HCT116 (cell line): ENCODE measurements at regions not wholly inside any gene's neighbourhood (a gene's known extent, or its start where the extent isn't known, plus 50 kb on each side); places are given as distances from the start of the nearest gene placed in this dataset.

ENCODE experiments used
- ATAC-seq: fragments of 200-7000 bp; cut with Tn5 transposase; 2 replicates; pipeline ENCODE4 v1.9.1; 2020; ENCODE audit warnings: mild to moderate bottlenecking, moderate library complexity
- BruUV-seq: library from RNA; stranded (reverse); fragments of 400-500 nt; replicated peaks from 2 replicates; lab custom pipeline; 2021; lab: Mats Ljungman, UMichigan
- CTCF ChIA-PET: fragments of 300-600 bp; sonication (Branson Sonifier 250); formaldehyde crosslinking; loops from one replicate; lab custom pipeline; 2021; ENCODE audit warnings: antibody characterized with exemption; lab: Charles Lee
- POLR2A ChIA-PET: fragments of 300-600, 350-600 bp; sonication (Branson Sonifier 250); formaldehyde crosslinking; loops from one replicate; lab custom pipeline; 2021; ENCODE audit warnings: antibody characterized with exemption; lab: Charles Lee
- RAD21 ChIA-PET, 2 experiments: fragments of 300-600 bp; sonication (Branson Sonifier 250); formaldehyde crosslinking; loops; one replicate each; lab custom pipeline; 2023; ENCODE audit warnings: low total read pairs in 2 of 2; ENCODE audit not compliant: uncharacterized antibody in 2 of 2, unreplicated experiment in 2 of 2, low non-redundant PET in 1 of 2; lab: Charles Lee
- DNase-seq: peaks from one replicate; pipeline ENCODE4 v3.0.0-alpha.2; 2010; ENCODE audit warnings: low read depth, low spot score
- H2AFZ ChIP-seq: fragments of 200-600 bp; shearing (Covaris generic), sonication (generic); 2 replicates; pipeline ENCODE4 v1.6.1; 2017; ENCODE audit warnings: low read depth, mixed run types, mixed read lengths, antibody characterized with exemption, low read length; ENCODE audit not compliant: poor library complexity, severe bottlenecking
- H3K27ac ChIP-seq: 2 replicates; pipeline ENCODE4 v1.5.1; 2012; ENCODE audit warnings: low read depth, low read length
- H3K27me3 ChIP-seq: fragments of 200-600 bp; sonication (generic); 2 replicates; pipeline ENCODE4 v1.6.1; 2016; ENCODE audit warnings: mixed run types, low read length, mixed read lengths; ENCODE audit not compliant: insufficient read depth
- H3K36me3 ChIP-seq, 2 experiments: fragments of 200-500 bp in 1 of 2; fragments of 200-600 bp in 1 of 2; sonication (Bioruptor generic) in 1 of 2; sonication (generic) in 1 of 2; 2 replicates each; pipeline versions ENCODE4 v1.5.1 to v1.6.1; 2014 to 2016; ENCODE audit warnings: low read length in 2 of 2, inconsistent platforms in 1 of 2, mixed read lengths in 1 of 2, mixed run types in 1 of 2; ENCODE audit not compliant: insufficient read depth in 2 of 2, control insufficient read depth in 1 of 2
- H3K4me1 ChIP-seq, 2 experiments: fragments of 200-600 bp in 1 of 2; sonication (generic) in 1 of 2; 2 replicates each; pipeline versions ENCODE4 v1.5.1 to v1.6.1; 2012 to 2017; ENCODE audit warnings: low read length in 2 of 2, inconsistent platforms in 1 of 2, mild to moderate bottlenecking in 1 of 2, mixed read lengths in 1 of 2, mixed run types in 1 of 2, moderate library complexity in 1 of 2; ENCODE audit not compliant: insufficient read depth in 2 of 2, control insufficient read depth in 1 of 2
- H3K4me2 ChIP-seq: fragments of 200-600 bp; sonication (generic); 2 replicates; pipeline ENCODE4 v1.6.1; 2017; ENCODE audit warnings: mixed run types, low read length, mixed read lengths
- H3K4me3 ChIP-seq, 2 experiments: fragments of 200-600 bp in 1 of 2; sonication (generic) in 1 of 2; replicated peaks in 1 of 2; 2 replicates each; pipeline ENCODE4 v1.5.1; 2011 to 2016; ENCODE audit warnings: low read length in 2 of 2, control low read depth in 1 of 2, low read depth in 1 of 2, mild to moderate bottlenecking in 1 of 2, mixed read lengths in 1 of 2, mixed run types in 1 of 2
- H3K79me2 ChIP-seq: fragments of 200-600 bp; sonication (generic); 2 replicates; pipeline ENCODE4 v1.6.1; 2017; ENCODE audit warnings: mild to moderate bottlenecking, mixed run types, low read length, moderate library complexity, mixed read lengths; ENCODE audit not compliant: insufficient read depth
- H3K9ac ChIP-seq: fragments of 200-600 bp; sonication (generic); 2 replicates; pipeline ENCODE4 v1.6.1; 2016; ENCODE audit warnings: low read length, mixed read lengths
- H3K9me2 ChIP-seq: fragments of 200-600 bp; sonication (generic), shearing (Covaris generic); 2 replicates; pipeline ENCODE4 v1.6.1; 2017; ENCODE audit warnings: mixed run types, mild to moderate bottlenecking, moderate library complexity; ENCODE audit not compliant: insufficient read depth
- H3K9me3 ChIP-seq, 2 experiments: fragments of 200-500 bp in 1 of 2; fragments of 200-600 bp in 1 of 2; sonication (Bioruptor generic) in 1 of 2; sonication (generic) in 1 of 2; 2 replicates each; pipeline ENCODE4 v1.6.1; 2014 to 2017; ENCODE audit warnings: low read length in 2 of 2, mixed read lengths in 2 of 2, inconsistent platforms in 1 of 2, low read depth in 1 of 2, mild to moderate bottlenecking in 1 of 2, mixed run types in 1 of 2, moderate library complexity in 1 of 2; ENCODE audit not compliant: control insufficient read depth in 1 of 2, insufficient read depth in 1 of 2
- H4K20me1 ChIP-seq: fragments of 200-600 bp; sonication (generic), shearing (Covaris generic); 2 replicates; pipeline ENCODE4 v1.6.1; 2017; ENCODE audit warnings: mixed run types, mild to moderate bottlenecking, moderate library complexity; ENCODE audit not compliant: insufficient read depth
- CEBPB ChIP-seq: IDR thresholded peaks from 2 replicates; pipeline ENCODE4 v1.6.1; 2012; ENCODE audit warnings: low read depth
- EGR1 ChIP-seq: IDR thresholded peaks from 2 replicates; pipeline ENCODE4 v1.6.1; 2012; ENCODE audit warnings: low read depth
- EZH2 ChIP-seq: fragments of 200-600 bp; sonication (generic); IDR thresholded peaks from 2 replicates; pipeline ENCODE4 v1.6.1; 2017; ENCODE audit warnings: antibody characterized with exemption, mixed run types
- EZH2phosphoT487 ChIP-seq: fragments of 200-600 bp; IDR thresholded peaks from 2 replicates; pipeline ENCODE4 v1.6.1; 2018; ENCODE audit warnings: antibody characterized with exemption, borderline replicate concordance
- POLR2A ChIP-seq: IDR thresholded peaks from 2 replicates; pipeline ENCODE4 v1.7.0; 2011; ENCODE audit warnings: borderline replicate concordance; ENCODE audit not compliant: insufficient read depth, insufficient read length; ENCODE audit errors: extremely low read depth
- POLR2AphosphoS5 ChIP-seq: IDR thresholded peaks from 2 replicates; pipeline ENCODE4 v1.6.1; 2011; ENCODE audit warnings: mild to moderate bottlenecking, low read depth, low read length, moderate library complexity
- SIN3A ChIP-seq: IDR thresholded peaks from 2 replicates; pipeline ENCODE4 v1.6.1; 2012; ENCODE audit warnings: low read depth
- SP1 ChIP-seq: IDR thresholded peaks from 2 replicates; pipeline ENCODE4 v1.6.1; 2012; ENCODE audit warnings: low read depth
- SRF ChIP-seq: IDR thresholded peaks from 2 replicates; pipeline ENCODE4 v1.6.1; 2012; ENCODE audit warnings: low read depth
- TCF7L2 ChIP-seq: IDR thresholded peaks from 2 replicates; pipeline ENCODE4 v1.7.0; 2011; ENCODE audit warnings: borderline replicate concordance, inconsistent platforms; ENCODE audit not compliant: insufficient read depth, insufficient read length; ENCODE audit errors: extremely low read depth
- YY1 ChIP-seq: IDR thresholded peaks from 2 replicates; pipeline ENCODE4 v1.6.1; 2011; ENCODE audit warnings: low read length, low read depth, moderate library complexity, mild to moderate bottlenecking; ENCODE audit not compliant: insufficient replicate concordance; ENCODE audit errors: extremely low read depth
- ZFX ChIP-seq: fragments of 450-650 bp; IDR thresholded peaks from 2 replicates; pipeline ENCODE4 v1.6.1; 2017
- ZNF274 ChIP-seq: fragments of 200-500 bp; sonication (Bioruptor generic); IDR thresholded peaks from 2 replicates; pipeline ENCODE4 v1.6.1; 2014; ENCODE audit warnings: mild to moderate bottlenecking, low read depth, low read length, inconsistent platforms
- intact Hi-C: fragments of 100-400 bp; cut with micrococcal nuclease; formaldehyde crosslinking; loops from 2 replicates; pipeline ENCODE4 v1.10.0; 2022
- TF ChIP-seq, protein P1 (sequence below): IDR thresholded peaks from 2 replicates; pipeline ENCODE4 v1.6.1; 2011; ENCODE audit warnings: mild to moderate bottlenecking, low read length, moderate library complexity; ENCODE audit not compliant: insufficient replicate concordance; ENCODE audit errors: extremely low read depth
- TF ChIP-seq, protein P2 (sequence below): IDR thresholded peaks from 2 replicates; pipeline ENCODE4 v1.6.1; 2012
- TF ChIP-seq, protein P3 (sequence below), 3 experiments: fragments of 200-600 bp in 1 of 3; sonication (generic) in 1 of 3; IDR thresholded peaks in 2 of 3; conservative IDR thresholded peaks in 1 of 3; 2 replicates each; pipeline ENCODE4 v1.5.1; 2012 to 2017; ENCODE audit warnings: low read depth in 2 of 3, low read length in 2 of 3, antibody characterized with exemption in 1 of 3, borderline replicate concordance in 1 of 3, control low read depth in 1 of 3, mild to moderate bottlenecking in 1 of 3, mixed read lengths in 1 of 3, mixed run types in 1 of 3, moderate library complexity in 1 of 3; ENCODE audit not compliant: insufficient read depth in 1 of 3

DNA sequence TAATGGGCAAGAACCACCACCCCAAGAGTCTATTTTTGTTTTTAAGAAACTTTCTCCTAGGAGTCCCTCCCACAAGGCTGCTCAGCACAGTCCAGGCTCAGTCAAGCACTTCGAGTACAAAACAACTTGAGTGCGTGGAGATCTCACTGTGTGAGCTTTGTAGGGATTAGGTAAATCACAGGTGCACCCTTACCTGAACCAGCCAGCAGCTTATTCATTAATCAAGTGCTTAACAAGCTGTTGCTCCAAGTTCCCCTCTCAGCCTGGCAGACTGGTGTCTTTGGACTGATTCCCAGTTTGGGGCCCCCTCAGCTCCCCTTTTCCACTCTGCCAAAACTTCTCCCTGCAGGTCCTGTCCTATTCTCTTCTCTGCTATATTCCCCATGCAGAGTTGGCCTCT, 133.1 kb downstream of the LY86 start:
- Histone ChIP-seq H3K9me2 (no peaks in the 10 kb centered on the region), H2AFZ (no peak overlapping the region), H3K4me3 (no peak overlapping the region), H3K9me3 (no peaks in the 10 kb centered on the region), H3K4me1 (peaks cover 0 to 20% of the 10 kb centered on the region in 2 experiments; a peak in 2 of 4 replicates), H4K20me1 (no peaks in the 10 kb centered on the region), H3K4me2 (no peak overlapping the region), H3K27ac (no peak overlapping the region), H3K9ac (no peak overlapping the region), H3K79me2 (no peaks in the 10 kb centered on the region), H3K36me3 (no peaks in the 10 kb centered on the region), H3K27me3 (no peaks in the 10 kb centered on the region)
- TF ChIP-seq CEBPB = no peak
- TF ChIP-seq SP1 = no peak
- ATAC-seq (no peak), DNase-seq (no peak)
- no TSS peak for BruUV-seq
- ChIA-PET RAD21 (no interaction called here), CTCF (interaction anchor here (0.8 to 3.5 kb wide), 4 partner anchors 9 to 521 kb away, joined by 3 to 11 read pairs (median 3); no protein-coding TSS in a partner anchor), POLR2A (no interaction called here)
- intact Hi-C loops = loop anchor here (10.0 kb wide), 1 partner anchor 893 kb away; no protein-coding TSS in a partner anchor

DNA sequence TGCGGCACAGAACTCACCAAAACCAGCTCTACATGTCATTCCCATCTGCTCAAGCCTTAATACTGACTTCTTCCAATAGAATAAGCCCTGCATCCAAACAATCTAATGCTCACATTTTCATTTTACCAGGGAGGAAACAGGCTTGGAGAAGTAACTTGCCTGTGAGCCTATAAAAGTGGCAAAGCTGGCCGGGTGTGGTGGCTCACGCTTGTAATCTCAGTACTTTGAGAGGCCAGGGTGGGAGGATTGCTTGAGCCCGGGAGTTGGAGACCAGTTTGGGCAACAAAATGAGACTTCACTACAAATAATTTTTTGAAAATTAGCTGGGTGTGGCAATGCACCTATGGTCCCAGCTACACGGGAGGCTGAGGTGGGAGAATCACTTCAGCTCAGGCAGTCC, 133.7 kb downstream of the LY86 start:
- Histone ChIP-seq H3K4me3 (no peak overlapping the region), H3K36me3 (no peaks in the 10 kb centered on the region), H2AFZ (no peak overlapping the region), H3K4me1 (peaks cover 0 to 20% of the 10 kb centered on the region in 2 experiments; a peak in 2 of 4 replicates), H3K27ac (no peak overlapping the region), H3K79me2 (no peaks in the 10 kb centered on the region), H3K9me2 (no peaks in the 10 kb centered on the region), H3K9me3 (no peaks in the 10 kb centered on the region), H3K9ac (no peak overlapping the region), H3K27me3 (no peaks in the 10 kb centered on the region), H3K4me2 (no peak overlapping the region), H4K20me1 (no peaks in the 10 kb centered on the region)
- DNase-seq (no peak), ATAC-seq (no peak)
- ChIA-PET CTCF (interaction anchor here (0.7 to 3.5 kb wide), 4 partner anchors 8 to 520 kb away, joined by 3 to 11 read pairs (median 4); no protein-coding TSS in a partner anchor), RAD21 (interaction anchor here (0.6 to 0.7 kb wide), 2 partner anchors 30 to 527 kb away, joined by 3 read pairs; no protein-coding TSS in a partner anchor), POLR2A (interaction anchor here (0.7 kb wide), 2 partner anchors 272 to 513 kb away, joined by 3 read pairs; no protein-coding TSS in a partner anchor)
- BruUV-seq = no TSS peak
- intact Hi-C loops = loop anchor here (10.0 kb wide), 1 partner anchor 893 kb away; no protein-coding TSS in a partner anchor
- TF ChIP-seq ZNF274 (no peak), EZH2phosphoT487 (no peak), POLR2A (no peak), ZFX (no peak), YY1 (no peak), TCF7L2 (no peak), SRF (no peak), EGR1 (no peak), SIN3A (no peak), EZH2 (no peak), POLR2AphosphoS5 (no peak), CEBPB (no peak)
- TF ChIP-seq, protein P1, sequence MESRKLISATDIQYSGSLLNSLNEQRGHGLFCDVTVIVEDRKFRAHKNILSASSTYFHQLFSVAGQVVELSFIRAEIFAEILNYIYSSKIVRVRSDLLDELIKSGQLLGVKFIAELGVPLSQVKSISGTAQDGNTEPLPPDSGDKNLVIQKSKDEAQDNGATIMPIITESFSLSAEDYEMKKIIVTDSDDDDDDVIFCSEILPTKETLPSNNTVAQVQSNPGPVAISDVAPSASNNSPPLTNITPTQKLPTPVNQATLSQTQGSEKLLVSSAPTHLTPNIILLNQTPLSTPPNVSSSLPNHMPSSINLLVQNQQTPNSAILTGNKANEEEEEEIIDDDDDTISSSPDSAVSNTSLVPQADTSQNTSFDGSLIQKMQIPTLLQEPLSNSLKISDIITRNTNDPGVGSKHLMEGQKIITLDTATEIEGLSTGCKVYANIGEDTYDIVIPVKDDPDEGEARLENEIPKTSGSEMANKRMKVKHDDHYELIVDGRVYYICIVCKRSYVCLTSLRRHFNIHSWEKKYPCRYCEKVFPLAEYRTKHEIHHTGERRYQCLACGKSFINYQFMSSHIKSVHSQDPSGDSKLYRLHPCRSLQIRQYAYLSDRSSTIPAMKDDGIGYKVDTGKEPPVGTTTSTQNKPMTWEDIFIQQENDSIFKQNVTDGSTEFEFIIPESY = no peak
- TF ChIP-seq, protein P2, sequence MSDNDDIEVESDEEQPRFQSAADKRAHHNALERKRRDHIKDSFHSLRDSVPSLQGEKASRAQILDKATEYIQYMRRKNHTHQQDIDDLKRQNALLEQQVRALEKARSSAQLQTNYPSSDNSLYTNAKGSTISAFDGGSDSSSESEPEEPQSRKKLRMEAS = no peak
- TF ChIP-seq, protein P3, sequence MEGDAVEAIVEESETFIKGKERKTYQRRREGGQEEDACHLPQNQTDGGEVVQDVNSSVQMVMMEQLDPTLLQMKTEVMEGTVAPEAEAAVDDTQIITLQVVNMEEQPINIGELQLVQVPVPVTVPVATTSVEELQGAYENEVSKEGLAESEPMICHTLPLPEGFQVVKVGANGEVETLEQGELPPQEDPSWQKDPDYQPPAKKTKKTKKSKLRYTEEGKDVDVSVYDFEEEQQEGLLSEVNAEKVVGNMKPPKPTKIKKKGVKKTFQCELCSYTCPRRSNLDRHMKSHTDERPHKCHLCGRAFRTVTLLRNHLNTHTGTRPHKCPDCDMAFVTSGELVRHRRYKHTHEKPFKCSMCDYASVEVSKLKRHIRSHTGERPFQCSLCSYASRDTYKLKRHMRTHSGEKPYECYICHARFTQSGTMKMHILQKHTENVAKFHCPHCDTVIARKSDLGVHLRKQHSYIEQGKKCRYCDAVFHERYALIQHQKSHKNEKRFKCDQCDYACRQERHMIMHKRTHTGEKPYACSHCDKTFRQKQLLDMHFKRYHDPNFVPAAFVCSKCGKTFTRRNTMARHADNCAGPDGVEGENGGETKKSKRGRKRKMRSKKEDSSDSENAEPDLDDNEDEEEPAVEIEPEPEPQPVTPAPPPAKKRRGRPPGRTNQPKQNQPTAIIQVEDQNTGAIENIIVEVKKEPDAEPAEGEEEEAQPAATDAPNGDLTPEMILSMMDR (IDR thresholded peaks at IDR 0.05 in 2 of 3, conservative IDR thresholded peaks at IDR 0.05 in 1 of 3; ENCODE audit: borderline replicate concordance in 1 of 3, insufficient read depth in 1 of 3, low read depth in 2 of 3, low read length in 2 of 3) = no peak
